ENCODE measurements at regions not wholly inside any gene's neighbourhood (a gene's known extent, or its start where the extent isn't known, plus 50 kb on each side); places are given as distances from the start of the nearest gene placed in this dataset.
"Not testable (repeated sequence)": the region's sequence is repeated elsewhere in the genome, so short reads cannot be mapped to it uniquely, and the experiment has no call there.

DNA sequence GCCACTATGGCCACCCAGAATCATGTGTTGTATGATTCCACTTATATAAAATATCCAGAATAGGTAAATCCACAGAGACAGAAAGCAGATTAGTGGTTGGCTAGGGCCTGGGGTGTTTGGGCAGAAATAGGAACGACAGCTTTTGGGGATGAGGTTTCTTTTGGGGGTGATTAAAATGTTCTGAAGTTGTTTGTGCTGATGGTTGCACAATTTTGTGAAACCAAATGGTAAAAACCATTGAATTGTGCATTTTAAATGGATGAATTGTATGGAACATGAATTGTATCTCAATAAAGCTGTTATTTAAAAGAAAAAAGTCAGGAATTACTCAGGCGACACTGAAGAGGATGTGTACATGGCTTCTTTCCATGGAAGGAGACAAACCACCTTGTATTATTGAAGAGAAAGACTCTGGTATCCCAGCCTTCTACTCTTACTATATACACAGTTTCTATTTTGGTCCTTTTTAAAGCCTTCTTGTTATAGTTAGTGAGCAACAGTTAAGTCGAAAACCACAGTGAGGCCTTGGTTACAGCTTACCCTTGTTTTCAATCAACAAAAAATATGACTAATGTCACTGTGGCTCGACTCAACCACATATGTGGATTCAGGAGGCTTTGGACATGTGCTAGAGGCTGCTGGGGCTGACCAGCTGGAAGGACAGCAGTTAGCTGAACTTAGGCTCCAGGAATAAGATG, 57.1 kb upstream of the KMT2E start:
- Histone ChIP-seq H3K9me3 (ENCODE audit: control insufficient read depth in 2 of 2, insufficient read depth in 1 of 2, low read depth in 1 of 2, low read length in 1 of 2) (no peaks in the 10 kb centered on the region), H3K4me1 (ENCODE audit: control insufficient read depth in 2 of 2, insufficient read depth in 2 of 2, low read length in 1 of 2) (peaks cover 0 to 5% of the 10 kb centered on the region in 2 donors), H3K27ac (ENCODE audit: low read depth in 2 of 2, low read length in 1 of 2) (peak overlapping the region in 1 of 2 donors; percentile 65), H3K27me3 (ENCODE audit: control insufficient read depth in 1 of 2, insufficient read depth in 2 of 2, low read length in 2 of 2) (no peaks in the 10 kb centered on the region), H3K4me3 (ENCODE audit: low read depth in 1 of 2, low read length in 2 of 2) (no peak overlapping the region), H3K36me3 (ENCODE audit: control insufficient read depth in 2 of 2, insufficient read depth in 2 of 2, low read length in 1 of 2) (no peaks in the 10 kb centered on the region)
- WGBS, 2 donors, result 52 to 61% methylated on average over 4 of the region's 4 CpGs

DNA sequence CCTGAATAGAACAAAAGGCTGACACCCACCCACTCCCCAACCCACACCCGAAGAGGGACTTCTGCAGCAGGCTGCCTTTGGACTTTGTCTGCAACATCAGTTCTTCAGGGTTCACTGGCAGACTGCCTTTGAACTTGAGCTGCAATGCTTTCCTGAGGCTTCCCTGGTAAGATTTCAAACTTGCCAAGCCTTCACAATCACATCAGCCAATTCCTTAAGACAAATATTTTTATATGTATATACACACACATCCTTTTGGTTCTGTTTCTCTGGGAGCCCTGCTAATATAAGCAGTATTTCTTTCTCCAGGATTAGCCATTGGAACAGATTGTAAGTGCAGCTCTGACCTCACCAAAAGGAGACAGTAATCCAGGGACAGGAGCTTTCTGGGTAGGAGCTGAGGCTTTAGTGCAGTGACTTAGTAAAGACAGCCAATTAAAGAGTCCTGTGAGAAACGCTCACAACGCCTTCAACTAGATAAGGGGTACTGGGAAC, 55.6 kb upstream of the KMT2E start:
- H3K4me1 ChIP-seq (ENCODE audit: control insufficient read depth in 2 of 2, insufficient read depth in 2 of 2, low read length in 1 of 2), result peaks cover 0 to 10% of the 10 kb centered on the region in 2 donors
- H3K36me3 ChIP-seq (ENCODE audit: control insufficient read depth in 2 of 2, insufficient read depth in 2 of 2, low read length in 1 of 2), result no peaks in the 10 kb centered on the region
- H3K27ac ChIP-seq (ENCODE audit: low read depth in 2 of 2, low read length in 1 of 2), result no peak overlapping the region
- H3K9me3 ChIP-seq (ENCODE audit: control insufficient read depth in 2 of 2, insufficient read depth in 1 of 2, low read depth in 1 of 2, low read length in 1 of 2), result no peaks in the 10 kb centered on the region
- H3K27me3 ChIP-seq (ENCODE audit: control insufficient read depth in 1 of 2, insufficient read depth in 2 of 2, low read length in 2 of 2), result no peaks in the 10 kb centered on the region
- no peak overlapping the region for H3K4me3 ChIP-seq (ENCODE audit: low read depth in 1 of 2, low read length in 2 of 2)
- WGBS, 2 donors, result 41 to 46% methylated on average over 3 of the region's 3 CpGs

DNA sequence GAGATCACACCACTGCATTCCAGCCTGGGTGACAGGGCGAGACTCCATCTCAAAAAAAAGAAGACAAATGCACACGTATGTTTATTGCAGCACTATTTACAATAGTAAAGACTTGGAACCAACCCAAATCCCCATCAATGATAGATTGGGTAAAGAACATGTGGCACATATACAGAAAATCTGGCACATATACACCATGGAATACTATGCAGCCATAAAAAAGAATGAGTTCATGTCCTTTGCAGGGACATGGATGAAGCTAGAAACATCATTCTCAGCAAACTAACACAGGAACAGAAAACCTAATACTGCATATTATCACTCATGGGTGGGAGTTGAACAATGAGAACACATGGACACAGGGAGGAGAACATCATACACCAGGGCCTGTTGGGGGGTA, 54.5 kb upstream of the KMT2E start:
- H3K27ac ChIP-seq (ENCODE audit: low read depth in 2 of 2, low read length in 1 of 2); H3K36me3 ChIP-seq (ENCODE audit: control insufficient read depth in 2 of 2, insufficient read depth in 2 of 2, low read length in 1 of 2); H3K27me3 ChIP-seq (ENCODE audit: control insufficient read depth in 1 of 2, insufficient read depth in 2 of 2, low read length in 2 of 2); H3K4me3 ChIP-seq (ENCODE audit: low read depth in 1 of 2, low read length in 2 of 2); H3K9me3 ChIP-seq (ENCODE audit: control insufficient read depth in 2 of 2, insufficient read depth in 1 of 2, low read depth in 1 of 2, low read length in 1 of 2): not testable (repeated sequence)
- H3K4me1 ChIP-seq (ENCODE audit: control insufficient read depth in 2 of 2, insufficient read depth in 2 of 2, low read length in 1 of 2), result peaks cover 4 to 16% of the 10 kb centered on the region in 2 donors
- 73 to 81% methylated on average over 2 of the region's 2 CpGs for WGBS, 2 donors

DNA sequence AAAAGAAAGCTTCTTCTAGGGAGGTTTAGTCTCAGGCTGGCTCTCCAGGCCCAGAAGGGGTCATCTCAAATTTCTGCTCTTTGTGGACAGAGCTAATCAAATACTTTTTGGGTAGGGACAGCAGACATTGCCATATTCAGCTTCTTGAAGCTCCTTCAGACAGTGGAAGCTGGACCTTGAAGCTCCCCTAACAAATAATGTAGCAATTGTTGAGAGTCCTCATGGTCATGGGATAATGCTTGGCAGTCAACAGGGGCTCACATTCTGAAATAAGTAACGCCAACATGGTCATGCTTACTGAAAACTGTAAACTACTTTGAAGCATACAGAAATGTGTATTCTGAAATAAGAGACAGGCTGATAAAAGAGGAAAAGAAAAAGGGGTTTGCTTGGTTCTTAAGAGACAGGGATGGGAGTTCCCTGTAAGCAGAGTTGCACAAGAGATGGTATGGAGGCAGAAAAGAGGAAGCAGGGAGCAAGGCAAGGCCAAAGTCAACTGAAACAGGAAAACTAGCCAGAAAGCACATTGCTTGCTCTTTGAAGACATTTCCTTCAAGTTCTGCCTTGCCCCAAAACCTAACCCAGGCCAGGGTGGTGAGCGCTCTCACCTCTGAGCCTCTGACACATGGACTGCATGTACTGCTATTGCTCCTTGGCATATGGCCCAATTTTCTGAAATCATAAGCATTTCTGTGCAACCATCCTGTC, 53.1 kb upstream of the KMT2E start:
- H3K4me1 ChIP-seq (ENCODE audit: control insufficient read depth in 2 of 2, insufficient read depth in 2 of 2, low read length in 1 of 2), result peaks cover 4 to 16% of the 10 kb centered on the region in 2 donors
- H3K36me3 ChIP-seq (ENCODE audit: control insufficient read depth in 2 of 2, insufficient read depth in 2 of 2, low read length in 1 of 2), result no peaks in the 10 kb centered on the region
- peak overlapping the region; percentile 70 to 71 for H3K27ac ChIP-seq (ENCODE audit: low read depth in 2 of 2, low read length in 1 of 2)
- H3K9me3 ChIP-seq (ENCODE audit: control insufficient read depth in 2 of 2, insufficient read depth in 1 of 2, low read depth in 1 of 2, low read length in 1 of 2), result no peaks in the 10 kb centered on the region
- 42 to 50% methylated on average over 2 of the region's 2 CpGs for WGBS, 2 donors
- no peak overlapping the region for H3K4me3 ChIP-seq (ENCODE audit: low read depth in 1 of 2, low read length in 2 of 2)
- H3K27me3 ChIP-seq (ENCODE audit: control insufficient read depth in 1 of 2, insufficient read depth in 2 of 2, low read length in 2 of 2), result no peaks in the 10 kb centered on the region

DNA sequence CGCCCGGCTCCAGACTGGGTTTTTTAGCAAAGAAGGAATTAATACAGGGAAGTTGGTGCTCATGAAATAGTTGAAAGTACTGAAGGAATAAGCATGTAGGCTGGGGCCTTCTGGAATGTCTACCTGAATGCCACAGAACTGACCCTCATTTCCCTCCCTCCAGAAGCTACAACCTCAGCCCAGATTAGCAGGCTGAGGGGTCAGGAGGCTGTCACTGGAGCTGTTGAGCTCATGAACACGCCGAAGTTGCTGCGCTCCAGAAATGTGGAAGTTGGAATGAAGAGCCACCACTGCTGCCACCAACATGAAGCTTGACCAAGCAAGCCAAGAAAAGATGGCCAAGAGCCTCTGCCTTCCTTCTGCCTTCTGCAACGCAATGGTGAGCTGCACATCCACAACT, 52.2 kb upstream of the KMT2E start:
- H3K4me3 ChIP-seq (ENCODE audit: low read depth in 1 of 2, low read length in 2 of 2), result no peak overlapping the region
- no peaks in the 10 kb centered on the region for H3K36me3 ChIP-seq (ENCODE audit: control insufficient read depth in 2 of 2, insufficient read depth in 2 of 2, low read length in 1 of 2)
- 91 to 93% methylated on average over 6 of the region's 6 CpGs for WGBS, 2 donors
- peaks cover 4 to 16% of the 10 kb centered on the region in 2 donors for H3K4me1 ChIP-seq (ENCODE audit: control insufficient read depth in 2 of 2, insufficient read depth in 2 of 2, low read length in 1 of 2)
- H3K27ac ChIP-seq (ENCODE audit: low read depth in 2 of 2, low read length in 1 of 2), result peak overlapping the region; percentile 72 to 79
- no peaks in the 10 kb centered on the region for H3K27me3 ChIP-seq (ENCODE audit: control insufficient read depth in 1 of 2, insufficient read depth in 2 of 2, low read length in 2 of 2)
- no peaks in the 10 kb centered on the region for H3K9me3 ChIP-seq (ENCODE audit: control insufficient read depth in 2 of 2, insufficient read depth in 1 of 2, low read depth in 1 of 2, low read length in 1 of 2)

DNA sequence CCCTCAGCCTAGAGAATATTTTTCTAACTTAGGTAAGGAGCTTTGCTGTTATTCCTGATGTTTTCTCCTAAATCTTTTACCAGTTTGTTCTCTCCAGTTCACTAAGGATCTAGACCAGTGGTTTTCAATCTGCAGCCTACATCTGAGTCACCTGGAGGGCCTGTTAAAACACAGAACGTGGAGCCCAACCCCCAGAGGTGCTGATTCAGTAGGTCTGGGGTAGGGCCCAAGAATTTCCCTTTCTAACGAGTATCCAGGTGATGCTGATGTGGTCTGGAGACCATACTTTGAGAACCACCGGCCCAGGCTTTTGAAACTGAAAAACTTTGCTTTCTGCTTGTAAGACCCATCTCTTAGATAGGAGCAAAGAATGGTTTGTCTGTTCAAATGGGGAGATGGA, 51.2 kb upstream of the KMT2E start:
- Histone ChIP-seq H3K36me3 (ENCODE audit: control insufficient read depth in 2 of 2, insufficient read depth in 2 of 2, low read length in 1 of 2) (no peaks in the 10 kb centered on the region), H3K27ac (ENCODE audit: low read depth in 2 of 2, low read length in 1 of 2) (peak overlapping the region; percentile 79 to 85), H3K9me3 (ENCODE audit: control insufficient read depth in 2 of 2, insufficient read depth in 1 of 2, low read depth in 1 of 2, low read length in 1 of 2) (no peaks in the 10 kb centered on the region), H3K4me3 (ENCODE audit: low read depth in 1 of 2, low read length in 2 of 2) (no peak overlapping the region), H3K27me3 (ENCODE audit: control insufficient read depth in 1 of 2, insufficient read depth in 2 of 2, low read length in 2 of 2) (no peaks in the 10 kb centered on the region), H3K4me1 (ENCODE audit: control insufficient read depth in 2 of 2, insufficient read depth in 2 of 2, low read length in 1 of 2) (peaks cover 4 to 16% of the 10 kb centered on the region in 2 donors)
- WGBS, 2 donors, result 42 to 59% methylated on average over 3 of the region's 3 CpGs

DNA sequence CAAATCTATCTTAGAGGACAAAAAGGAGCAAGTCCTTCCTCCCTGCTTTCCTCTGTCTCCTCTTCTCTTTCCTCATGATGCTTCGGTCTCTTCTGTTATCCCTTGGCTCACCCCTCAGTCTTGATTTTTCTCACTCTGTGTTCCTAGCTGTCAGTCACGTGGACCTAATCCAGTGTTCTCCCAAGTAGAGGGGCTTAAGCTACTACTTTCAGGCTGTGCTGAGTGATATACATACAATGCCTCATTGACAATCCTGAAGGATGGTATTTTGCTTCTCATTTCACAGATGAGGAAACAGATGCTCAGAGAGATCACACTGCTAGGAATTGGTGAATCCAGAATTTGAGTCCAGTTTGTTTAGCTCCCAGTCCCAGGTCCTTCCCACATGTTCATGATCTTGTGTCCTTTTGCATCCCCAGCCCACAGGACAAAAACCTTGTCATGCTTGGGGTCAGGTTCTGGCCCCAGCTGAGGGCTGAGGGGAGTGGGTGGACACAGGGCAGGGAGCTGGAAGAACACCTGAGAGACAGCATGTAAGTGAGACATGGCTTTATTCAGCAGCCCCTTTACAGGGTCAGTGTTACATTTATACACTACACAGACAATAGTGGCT, 50.5 kb upstream of the KMT2E start:
- WGBS, 2 donors, result 48 to 73% methylated on average over 2 of the region's 2 CpGs
- H3K4me3 ChIP-seq (ENCODE audit: low read depth in 1 of 2, low read length in 2 of 2), result no peak overlapping the region
- H3K4me1 ChIP-seq (ENCODE audit: control insufficient read depth in 2 of 2, insufficient read depth in 2 of 2, low read length in 1 of 2), result peaks cover 4 to 16% of the 10 kb centered on the region in 2 donors
- no peaks in the 10 kb centered on the region for H3K9me3 ChIP-seq (ENCODE audit: control insufficient read depth in 2 of 2, insufficient read depth in 1 of 2, low read depth in 1 of 2, low read length in 1 of 2)
- H3K27ac ChIP-seq (ENCODE audit: low read depth in 2 of 2, low read length in 1 of 2), result peak overlapping the region; percentile 77 to 86
- no peaks in the 10 kb centered on the region for H3K36me3 ChIP-seq (ENCODE audit: control insufficient read depth in 2 of 2, insufficient read depth in 2 of 2, low read length in 1 of 2)
- no peaks in the 10 kb centered on the region for H3K27me3 ChIP-seq (ENCODE audit: control insufficient read depth in 1 of 2, insufficient read depth in 2 of 2, low read length in 2 of 2)

DNA sequence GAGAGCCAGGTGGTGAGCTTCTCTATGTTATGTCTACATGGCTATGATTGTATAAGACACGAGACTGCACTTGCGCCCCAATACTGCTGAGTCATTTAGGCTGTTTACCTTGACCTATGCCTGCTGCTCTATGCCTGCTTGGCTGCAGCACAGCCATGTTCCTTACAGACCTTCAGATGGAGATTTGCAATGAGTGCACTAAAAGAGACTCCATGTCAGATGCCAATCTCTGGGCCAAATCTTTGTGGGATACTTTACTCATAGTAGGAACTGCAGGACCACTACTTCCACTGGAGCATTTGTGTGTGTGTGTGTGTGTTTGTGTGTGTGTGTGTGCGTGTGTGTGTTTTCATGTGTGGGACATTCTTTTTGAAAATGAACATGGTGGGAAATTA, 50.0 kb upstream of the KMT2E start:
- WGBS, 2 donors, result 53 to 58% methylated on average over 3 of the region's 3 CpGs
- Histone ChIP-seq H3K9me3 (ENCODE audit: control insufficient read depth in 2 of 2, insufficient read depth in 1 of 2, low read depth in 1 of 2, low read length in 1 of 2) (no peaks in the 10 kb centered on the region), H3K27me3 (ENCODE audit: control insufficient read depth in 1 of 2, insufficient read depth in 2 of 2, low read length in 2 of 2) (no peaks in the 10 kb centered on the region), H3K27ac (ENCODE audit: low read depth in 2 of 2, low read length in 1 of 2) (peak overlapping the region in 1 of 2 donors; percentile 77), H3K4me3 (ENCODE audit: low read depth in 1 of 2, low read length in 2 of 2) (no peak overlapping the region), H3K36me3 (ENCODE audit: control insufficient read depth in 2 of 2, insufficient read depth in 2 of 2, low read length in 1 of 2) (no peaks in the 10 kb centered on the region), H3K4me1 (ENCODE audit: control insufficient read depth in 2 of 2, insufficient read depth in 2 of 2, low read length in 1 of 2) (peaks cover 4 to 16% of the 10 kb centered on the region in 2 donors)

Measured in esophagus (tissue), 2 donors.